GM19328 (cell line): ENCODE measurements at regions not wholly inside any gene's neighbourhood (a gene's known extent, or its start where the extent isn't known, plus 50 kb on each side); places are given as distances from the start of the nearest gene placed in this dataset.

Source experiments
- ATAC-seq: cut with Tn5 transposase; IDR thresholded peaks from one replicate; pipeline ENCODE4 v1.9.1; 2021; ENCODE audit warnings: mild to moderate bottlenecking, moderate library complexity; ENCODE audit not compliant: unreplicated experiment

DNA sequence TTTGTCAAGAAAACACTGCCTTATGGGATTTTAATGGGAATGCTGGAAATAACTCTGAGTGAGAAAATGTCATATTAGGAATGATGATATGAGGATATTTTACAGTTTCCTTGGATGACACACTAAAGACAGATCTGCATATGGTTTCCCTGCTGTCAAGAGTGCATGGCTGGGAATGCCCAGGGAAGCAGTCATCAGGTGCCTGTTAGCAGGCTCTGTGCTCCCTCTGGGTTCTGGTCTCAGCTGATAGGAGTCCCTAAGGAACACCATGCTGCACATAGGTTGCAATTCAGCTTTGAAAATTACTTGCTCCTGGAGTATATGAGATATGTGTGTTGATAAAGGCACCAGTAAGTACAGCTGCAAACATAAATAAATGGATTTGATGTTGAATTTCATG is 1064.6 kb downstream of the TUSC7 start:
- no peak for ATAC-seq

GRCh38 chr3:117786349-117786748 is 1076.8 kb downstream of the TUSC7 start:
- no peak for ATAC-seq

DNA sequence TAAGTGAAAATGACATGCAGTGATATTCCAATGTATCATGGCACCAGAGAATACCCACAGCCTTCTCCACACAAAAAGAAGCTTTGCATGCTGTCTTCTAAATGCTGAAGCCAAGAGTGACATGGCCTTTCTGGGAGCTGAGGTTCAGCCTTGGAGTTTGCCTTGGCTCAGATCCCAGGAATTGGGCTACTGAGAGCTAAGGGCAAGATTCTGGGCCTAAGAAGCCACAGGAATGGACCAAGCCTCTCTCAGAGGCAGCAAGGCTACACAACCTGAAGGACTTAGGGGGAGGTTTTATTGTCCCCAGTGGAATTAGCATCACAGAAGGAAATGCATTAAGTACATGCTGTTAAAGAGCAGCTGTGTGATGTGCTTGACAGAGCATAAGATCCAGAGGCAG is 1078.5 kb downstream of the TUSC7 start:
- ATAC-seq: no peak

DNA sequence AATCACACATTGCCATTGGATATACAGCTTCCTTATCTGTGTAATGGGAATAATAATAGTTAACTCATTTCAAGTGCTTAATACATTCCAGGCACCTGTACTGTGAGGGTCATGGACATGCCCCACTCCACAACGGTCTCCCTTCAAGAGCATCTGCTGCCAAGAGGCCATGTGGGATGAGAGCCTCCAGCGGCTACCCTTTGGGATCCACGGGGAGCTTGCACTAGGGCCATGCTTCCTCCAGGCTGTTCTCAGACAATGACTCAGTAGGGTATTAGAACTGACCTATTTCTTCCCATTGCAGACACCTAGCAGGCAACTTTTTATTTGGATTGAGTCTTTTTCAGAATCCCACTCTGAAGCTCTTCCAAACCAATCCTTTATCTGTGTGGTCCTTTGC is 1078.9 kb downstream of the TUSC7 start:
- no peak for ATAC-seq

- ATAC-seq: no peak
Measured at GRCh38 chr3:117790235-117790987, 1080.8 kb downstream of the TUSC7 start.

DNA sequence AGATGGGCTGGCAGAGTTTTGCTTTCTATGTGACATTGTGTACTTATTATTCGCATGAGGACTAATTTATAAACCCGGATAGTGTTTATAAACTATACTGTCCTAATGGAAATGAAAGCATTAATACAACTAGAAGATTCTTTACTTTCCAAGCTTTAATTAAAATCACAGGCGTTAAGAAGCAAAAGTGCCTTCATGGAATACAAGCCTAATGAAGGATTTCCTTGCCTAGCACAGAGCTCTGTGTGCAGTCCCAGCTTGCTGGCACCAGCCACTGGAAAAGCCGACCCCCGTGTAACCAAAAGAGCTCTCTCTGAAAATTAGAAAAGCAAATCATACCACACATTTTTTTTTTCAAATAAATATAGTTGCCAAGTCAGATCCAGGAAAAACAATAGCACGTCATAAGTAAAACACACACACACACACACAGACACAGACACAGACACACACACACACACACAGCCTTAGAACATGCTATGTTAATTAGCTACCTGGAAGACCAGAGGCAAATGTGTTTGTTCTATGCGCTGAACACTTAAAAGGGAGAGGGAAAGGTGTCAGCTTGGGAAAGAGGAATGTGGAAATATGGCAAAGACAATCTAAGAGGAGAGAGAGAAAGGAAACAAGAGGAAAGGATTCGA is 1084.2 kb downstream of the TUSC7 start:
- ATAC-seq: no peak

GRCh38 chr3:117798221-117798620 is 1088.6 kb downstream of the TUSC7 start:
- ATAC-seq: no peak

GRCh38 chr3:117798687-117799386 is 1089.3 kb downstream of the TUSC7 start:
- ATAC-seq: no peak

GRCh38 chr3:117799387-117799735 is 1089.8 kb downstream of the TUSC7 start:
- ATAC-seq: no peak

DNA sequence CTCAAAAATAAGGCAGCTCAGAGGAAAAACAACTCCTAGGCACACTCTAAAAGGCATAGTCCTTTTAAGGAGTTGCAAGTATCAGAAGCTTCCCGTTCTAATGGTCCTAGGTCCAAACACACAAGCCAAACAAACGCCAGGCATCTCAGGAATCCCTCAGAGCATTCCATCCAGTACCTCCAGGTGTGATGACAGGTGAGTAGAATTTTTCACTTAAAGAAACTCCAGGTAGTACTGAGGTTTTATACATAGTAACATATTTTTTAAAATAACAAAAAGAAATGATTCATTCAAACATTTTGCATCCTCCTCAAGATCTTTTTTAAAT is 1092.3 kb downstream of the TUSC7 start:
- no peak for ATAC-seq

DNA sequence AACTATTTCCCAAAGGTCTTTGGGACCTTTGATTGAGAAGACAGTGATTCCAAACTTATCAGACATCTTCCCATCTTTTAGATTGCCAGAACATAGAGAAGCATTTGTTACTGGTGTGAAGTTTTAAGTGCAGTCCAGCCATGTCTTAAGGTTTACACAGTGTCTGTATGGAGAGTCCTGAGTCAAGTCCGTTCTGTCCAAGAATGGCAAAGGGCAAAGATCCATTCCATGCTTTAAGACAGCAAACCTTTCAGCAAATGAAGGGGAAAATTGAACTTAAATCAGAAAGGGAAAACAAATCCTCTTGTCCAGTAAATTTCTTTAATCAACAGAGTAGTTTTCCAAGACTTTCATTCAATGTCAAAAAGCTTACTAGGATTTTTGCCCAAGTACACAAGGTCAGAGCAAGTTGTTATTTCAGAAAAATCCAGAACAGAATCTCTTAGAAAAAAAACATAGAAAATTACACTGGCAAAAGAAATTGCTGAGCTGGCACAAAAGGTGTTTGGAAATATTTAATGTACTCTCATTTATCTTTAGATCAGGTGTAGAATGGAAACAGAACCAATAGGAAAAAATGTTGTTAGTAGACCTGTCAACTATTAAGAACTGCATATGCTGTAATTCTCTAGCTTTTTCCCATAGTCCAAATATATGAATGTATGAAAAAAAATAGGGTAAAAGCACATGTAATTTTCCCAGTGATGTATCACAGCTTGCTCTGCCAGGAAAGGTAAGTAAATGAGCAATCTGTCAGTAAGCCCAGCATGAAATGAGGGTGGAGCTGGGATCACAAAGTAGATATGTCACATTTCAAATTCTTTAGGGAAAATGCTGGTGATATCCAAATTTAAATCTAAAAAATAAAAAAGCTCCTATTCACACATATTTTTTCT is 1099.9 kb downstream of the TUSC7 start:
- ATAC-seq: no peak

- no peak for ATAC-seq
Measured at GRCh38 chr3:117811786-117812185, 1102.2 kb downstream of the TUSC7 start.

DNA sequence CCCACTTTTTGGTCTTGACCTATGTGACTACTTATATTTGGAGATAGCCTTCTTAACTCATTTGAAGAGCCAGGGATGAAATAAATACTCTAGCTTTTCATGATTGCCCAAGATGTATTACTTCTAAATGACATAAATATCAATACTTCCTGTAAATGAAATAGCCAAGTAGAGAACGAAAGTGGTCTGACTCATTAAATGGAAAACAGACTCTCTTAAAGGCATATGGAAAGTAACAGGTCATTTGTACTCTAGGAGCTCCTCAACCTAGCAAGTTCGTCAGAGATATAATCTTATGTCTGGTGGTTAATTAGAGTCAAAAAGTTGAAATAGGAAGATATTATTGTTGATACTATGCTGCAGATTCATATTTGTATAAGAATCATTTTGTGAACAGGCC is 1105.4 kb downstream of the TUSC7 start:
- no peak for ATAC-seq

GRCh38 chr3:117817103-117817502 is 1107.5 kb downstream of the TUSC7 start:
- no peak for ATAC-seq

GRCh38 chr3:117818592-117818991 is 1109.0 kb downstream of the TUSC7 start:
- ATAC-seq: no peak

- no peak for ATAC-seq
Measured at GRCh38 chr3:117820658-117821299, 1111.2 kb downstream of the TUSC7 start.

- no peak for ATAC-seq
Measured at GRCh38 chr3:117822416-117822815, 1112.8 kb downstream of the TUSC7 start.

DNA sequence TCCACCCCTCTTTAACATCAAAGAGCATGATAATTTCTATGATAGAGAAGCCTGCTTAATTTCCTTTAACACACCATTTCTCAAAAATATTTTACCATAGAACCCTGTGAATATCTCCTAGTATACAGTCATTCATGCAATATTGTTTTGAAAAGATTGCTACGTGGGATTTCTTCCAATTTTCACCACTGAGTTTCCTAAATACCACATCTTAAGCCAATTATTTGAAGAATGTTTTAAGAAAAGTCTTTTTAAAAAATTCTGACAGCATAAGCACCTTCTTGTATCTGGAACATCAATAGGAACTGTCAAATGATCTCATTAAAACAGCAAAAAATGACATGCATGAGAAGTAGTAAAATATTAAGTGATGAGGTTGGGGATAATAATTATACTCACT is 1126.7 kb downstream of the TUSC7 start:
- ATAC-seq: no peak

- no peak for ATAC-seq
Measured at GRCh38 chr3:117837391-117837790, 1127.8 kb downstream of the TUSC7 start.

DNA sequence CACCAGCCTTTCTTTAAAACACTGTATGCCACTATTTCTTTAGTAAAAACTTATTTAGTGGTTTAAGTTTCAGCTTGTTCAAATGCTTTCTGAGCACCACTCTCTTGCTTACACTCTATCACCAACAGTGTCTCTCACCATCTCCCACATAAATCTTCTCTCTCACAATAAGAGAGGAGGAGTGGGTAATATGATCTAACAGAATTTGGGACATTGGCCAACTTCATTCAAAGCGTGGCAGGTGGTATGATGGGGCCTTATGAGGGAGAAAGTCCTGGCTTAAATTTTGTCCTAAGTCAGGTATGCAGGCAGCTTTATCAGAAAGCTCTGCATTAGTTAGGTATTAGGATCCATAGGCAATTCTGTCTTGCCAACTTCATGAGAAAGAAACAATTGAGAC is 1132.5 kb downstream of the TUSC7 start:
- no peak for ATAC-seq

- no peak for ATAC-seq
Measured at GRCh38 chr3:117843356-117843755, 1133.8 kb downstream of the TUSC7 start.
